Kidney tubule cell (primary cell): ENCODE measurements at regions not wholly inside any gene's neighbourhood (a gene's known extent, or its start where the extent isn't known, plus 50 kb on each side); places are given as distances from the start of the nearest gene placed in this dataset.

Source experiments
- DNase-seq: peaks from one replicate; pipeline ENCODE4 v3.0.0-alpha.2; 2018; ENCODE audit warnings: low spot score

GRCh38 chr3:127089486-127090145 is 103.3 kb upstream of the PRR23E start:
- DNase-seq, result no peak

GRCh38 chr3:127090218-127091160 is 102.4 kb upstream of the PRR23E start:
- DNase-seq, result no peak

- DNase-seq, result no peak
Observed at GRCh38 chr3:127091376-127091775, 101.6 kb upstream of the PRR23E start.

GRCh38 chr3:127092368-127092767 is 100.6 kb upstream of the PRR23E start:
- no peak for DNase-seq

- no peak for DNase-seq
Observed at GRCh38 chr3:127092776-127093175, 100.2 kb upstream of the PRR23E start.

GRCh38 chr3:127093312-127093711 is 99.6 kb upstream of the PRR23E start:
- no peak for DNase-seq

GRCh38 chr3:127095774-127096173 is 97.2 kb upstream of the PRR23E start:
- no peak for DNase-seq

- no peak for DNase-seq
Observed at GRCh38 chr3:127096256-127097071, 96.5 kb upstream of the PRR23E start.

- no peak for DNase-seq
Observed at GRCh38 chr3:127097072-127097405, 95.9 kb upstream of the PRR23E start.

GRCh38 chr3:127097481-127097880 is 95.5 kb upstream of the PRR23E start:
- no peak for DNase-seq

GRCh38 chr3:127099982-127100381 is 92.9 kb upstream of the PRR23E start:
- DNase-seq, result no peak

GRCh38 chr3:127100459-127101410 is 92.2 kb upstream of the PRR23E start:
- no peak for DNase-seq

GRCh38 chr3:127101411-127102187 is 91.3 kb upstream of the PRR23E start:
- DNase-seq, result no peak

GRCh38 chr3:127102188-127102520 is 90.8 kb upstream of the PRR23E start:
- DNase-seq, result no peak

- DNase-seq, result no peak
Observed at GRCh38 chr3:127102587-127102986, 90.3 kb upstream of the PRR23E start.

- no peak for DNase-seq
Observed at GRCh38 chr3:127103080-127103479, 89.9 kb upstream of the PRR23E start.

GRCh38 chr3:127104586-127104985 is 88.3 kb upstream of the PRR23E start:
- no peak for DNase-seq

GRCh38 chr3:127105587-127105986 is 87.3 kb upstream of the PRR23E start:
- DNase-seq, result no peak

GRCh38 chr3:127106053-127106452 is 86.9 kb upstream of the PRR23E start:
- no peak for DNase-seq

- DNase-seq, result no peak
Observed at GRCh38 chr3:127106456-127106855, 86.5 kb upstream of the PRR23E start.

- DNase-seq, result no peak
Observed at GRCh38 chr3:127107002-127107401, 85.9 kb upstream of the PRR23E start.
